GM19438 (cell line): ENCODE measurements at regions not wholly inside any gene's neighbourhood (a gene's known extent, or its start where the extent isn't known, plus 50 kb on each side); places are given as distances from the start of the nearest gene placed in this dataset.
"Not testable (repeated sequence)": the region's sequence is repeated elsewhere in the genome, so short reads cannot be mapped to it uniquely, and the experiment has no call there.

Experiments
- ATAC-seq: cut with Tn5 transposase; IDR thresholded peaks from one replicate; pipeline ENCODE4 v1.9.1; 2021; ENCODE audit warnings: low read depth; ENCODE audit not compliant: unreplicated experiment

DNA sequence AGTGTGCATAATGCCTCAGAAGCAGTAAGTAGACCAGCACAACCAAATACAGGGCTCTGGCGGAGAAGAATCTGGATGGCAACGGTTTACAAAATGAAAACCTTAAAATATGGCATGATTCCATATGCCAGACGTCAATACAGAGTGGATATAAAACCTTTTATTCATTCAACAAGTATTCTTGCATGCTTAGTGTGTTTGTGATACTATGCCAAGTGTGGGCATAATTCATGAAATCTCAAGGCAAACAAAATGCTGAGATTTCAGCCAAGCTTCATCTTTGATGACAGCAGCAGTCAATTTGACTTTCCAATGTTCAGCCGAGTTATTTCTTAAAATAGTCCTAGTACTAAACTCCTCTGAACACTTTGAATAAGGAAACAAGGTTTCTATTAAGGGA, 119.4 kb downstream of the CD24 start:
- no peak for ATAC-seq

DNA sequence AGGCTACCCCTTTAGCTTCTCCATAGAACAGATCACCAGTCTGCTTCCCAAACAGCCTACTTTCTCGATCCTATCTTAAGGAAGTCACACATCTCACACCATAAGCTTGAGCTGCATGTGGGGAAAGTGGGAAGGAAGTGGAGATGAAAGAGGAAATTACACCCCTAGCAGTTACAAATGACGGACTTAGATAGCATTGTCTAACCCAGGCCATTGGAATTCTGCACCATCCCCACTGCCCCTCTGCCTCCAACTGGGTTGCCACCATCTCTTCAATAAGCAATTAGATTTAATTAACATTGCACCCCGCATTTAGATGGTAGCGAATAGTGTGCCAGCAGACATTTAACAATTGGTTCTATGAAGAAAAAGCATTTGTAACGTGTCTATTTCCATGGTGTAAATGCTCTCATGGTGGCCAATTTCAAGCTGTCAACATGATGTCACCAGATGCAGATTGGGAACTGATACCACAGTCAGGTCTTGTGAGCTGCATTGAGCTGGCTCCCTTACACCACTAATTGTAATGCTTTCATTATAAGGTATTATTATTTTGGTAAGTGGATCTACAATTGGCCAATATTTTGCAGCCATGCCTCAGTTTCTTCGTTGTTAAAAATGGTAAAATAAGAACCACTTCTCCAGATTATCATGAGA, 124.7 kb downstream of the CD24 start:
- no peak for ATAC-seq

GRCh38 chr6:106849120-106849519, 125.4 kb downstream of the CD24 start:
- ATAC-seq, result no peak

DNA sequence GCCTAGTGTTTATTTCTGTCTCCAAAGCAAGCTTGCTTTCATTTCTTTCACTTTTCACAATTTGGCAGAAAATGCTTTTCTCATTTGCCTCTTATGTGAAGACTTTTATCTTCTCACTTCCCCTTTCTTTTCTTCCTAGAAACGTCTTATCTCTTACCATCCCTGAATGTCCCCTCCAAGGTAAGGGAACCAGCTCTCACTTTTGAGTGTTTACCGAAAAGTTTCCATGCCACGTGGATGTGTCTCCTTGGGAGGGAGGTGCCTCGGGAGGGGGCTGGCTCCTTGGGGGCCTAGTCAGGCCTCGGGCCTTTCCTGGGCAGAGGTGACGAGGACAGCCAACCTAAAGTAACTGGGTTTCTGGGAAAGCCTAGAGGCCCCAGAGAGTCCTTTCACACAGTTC, 127.4 kb downstream of the CD24 start:
- peak; percentile 63 for ATAC-seq

DNA sequence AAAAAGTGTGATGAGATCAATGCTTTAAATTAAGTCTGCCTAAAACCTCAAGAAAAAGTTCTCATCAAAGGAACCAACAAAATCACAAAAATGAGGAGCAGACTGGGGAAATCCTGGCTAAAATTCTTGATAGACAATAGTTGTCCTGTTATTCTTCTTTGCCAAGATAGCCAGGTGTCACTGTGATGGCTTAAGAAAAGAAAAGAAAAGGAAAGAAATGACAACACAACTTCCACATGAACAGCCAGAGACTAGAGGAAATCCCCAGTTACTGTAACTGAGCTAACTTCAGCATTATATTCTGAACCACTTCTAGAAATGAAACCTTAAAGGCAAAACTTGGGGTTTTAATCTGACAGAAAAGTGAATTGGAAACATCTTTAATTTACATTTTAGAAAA, 129.6 kb downstream of the CD24 start:
- ATAC-seq, result no peak

GRCh38 chr6:106832766-106833510, 141.6 kb downstream of the CD24 start:
- no peak for ATAC-seq

- ATAC-seq, result no peak
These were observed 143.6 kb downstream of the CD24 start for GRCh38 chr6:106830930-106831329.

- ATAC-seq, result no peak
These were observed 145.1 kb downstream of the CD24 start for GRCh38 chr6:106829451-106829850.

GRCh38 chr6:106827081-106827480, 147.4 kb downstream of the CD24 start:
- ATAC-seq, result no peak

DNA sequence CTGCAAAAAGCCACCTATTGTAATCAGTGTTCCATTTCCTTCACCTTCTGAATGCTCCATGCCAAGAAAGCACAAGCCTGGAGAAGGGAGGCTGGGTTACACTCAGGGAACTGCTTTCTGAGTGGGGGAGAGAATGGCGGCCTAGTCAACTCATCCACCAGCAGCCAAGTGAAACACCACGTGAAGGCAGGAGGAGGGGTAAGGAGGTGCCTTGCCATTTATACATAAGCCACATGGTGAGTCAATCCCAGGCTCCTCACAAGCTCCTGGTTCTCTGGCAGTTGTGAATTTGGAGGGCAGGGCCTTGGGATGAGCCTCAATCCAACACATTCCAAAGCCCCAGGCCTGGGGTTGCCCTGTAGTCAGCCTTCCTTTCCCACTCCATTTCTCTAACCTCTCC, 149.4 kb downstream of the CD24 start:
- ATAC-seq, result no peak

- ATAC-seq, result no peak
These were observed 150.7 kb downstream of the CD24 start for GRCh38 chr6:106823732-106824351.

GRCh38 chr6:106823058-106823457, 151.5 kb downstream of the CD24 start:
- ATAC-seq, result no peak

DNA sequence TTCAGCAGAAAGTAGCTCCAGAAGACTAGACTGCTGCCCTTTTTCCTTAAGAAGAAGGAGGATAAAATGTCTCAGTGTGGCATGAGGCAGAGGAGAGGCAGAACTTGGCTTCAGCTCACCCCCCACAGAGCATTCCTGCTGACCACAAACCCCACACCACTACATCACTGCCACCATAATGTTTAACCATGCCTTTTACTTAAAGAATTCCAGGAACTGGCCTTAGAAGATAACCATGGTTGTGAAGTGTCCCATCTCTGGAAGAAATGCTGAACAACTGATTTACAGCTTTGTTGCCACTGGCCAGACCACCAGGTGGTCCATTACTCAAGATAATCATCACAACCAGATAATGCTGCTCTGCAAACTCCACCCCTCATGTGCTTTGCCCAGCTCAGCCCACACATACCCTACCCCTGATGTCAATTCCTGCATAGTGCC, 154.1 kb downstream of the CD24 start:
- no peak for ATAC-seq

DNA sequence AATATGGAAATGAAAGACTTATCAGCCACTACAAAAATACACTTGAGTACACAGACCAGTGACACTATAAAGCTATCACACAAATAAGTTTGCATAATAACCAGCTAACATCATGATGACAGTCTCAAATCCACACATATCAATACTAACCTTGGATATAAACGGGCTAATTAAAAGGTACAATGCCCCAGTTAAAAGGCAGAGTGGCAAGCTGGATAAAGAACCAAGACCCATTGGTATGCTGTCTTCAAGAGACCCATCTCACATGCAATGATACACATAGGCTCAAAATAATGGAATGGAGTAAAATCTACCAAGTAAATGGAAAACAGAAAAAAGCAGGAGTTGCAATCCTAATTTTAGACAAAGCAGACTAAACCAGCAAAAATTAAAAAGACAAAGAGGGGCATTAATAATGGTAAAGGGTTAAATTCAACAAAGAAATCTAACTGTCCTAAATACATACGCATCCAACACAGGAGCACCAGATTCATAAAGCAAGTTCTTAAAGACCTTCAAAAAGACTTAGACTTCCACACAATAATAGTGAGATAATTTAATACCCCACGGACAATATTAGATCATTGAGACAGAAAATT, 163.3 kb downstream of the CD24 start:
- ATAC-seq, result no peak

- ATAC-seq, result no peak
These were observed 165.8 kb downstream of the CD24 start for GRCh38 chr6:106808758-106809157.

DNA sequence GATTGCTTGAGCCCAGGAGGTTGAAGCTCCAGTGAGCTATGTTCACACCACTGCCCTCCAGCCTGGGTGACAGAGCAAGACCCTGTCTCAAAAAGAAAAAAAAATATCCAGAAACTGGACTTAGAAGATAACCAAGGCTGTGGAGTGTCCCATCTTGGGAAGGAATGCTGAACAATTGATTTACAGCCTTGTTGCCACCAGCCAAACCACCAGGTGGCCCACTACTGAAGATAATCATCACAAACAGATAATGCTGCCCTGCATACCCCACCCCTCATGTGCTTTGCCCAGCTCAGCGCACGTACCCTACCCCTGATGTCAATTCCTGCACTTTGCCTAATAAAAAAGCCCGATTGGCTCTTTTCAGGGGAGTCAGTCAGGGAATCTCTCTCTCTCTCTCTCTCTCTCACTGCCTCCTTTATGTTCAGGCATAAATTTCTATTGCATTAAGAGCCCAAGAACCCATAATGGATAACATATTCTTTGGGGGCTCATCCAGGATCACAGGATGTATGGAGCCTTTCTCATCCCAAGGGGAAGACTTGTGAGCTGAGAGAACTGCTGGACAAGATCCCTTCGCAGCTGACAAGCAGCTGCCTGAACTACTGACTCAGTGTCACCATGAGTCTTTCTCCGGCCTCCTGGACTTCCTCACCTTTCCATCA, 166.4 kb downstream of the CD24 start:
- ATAC-seq, result no peak

DNA sequence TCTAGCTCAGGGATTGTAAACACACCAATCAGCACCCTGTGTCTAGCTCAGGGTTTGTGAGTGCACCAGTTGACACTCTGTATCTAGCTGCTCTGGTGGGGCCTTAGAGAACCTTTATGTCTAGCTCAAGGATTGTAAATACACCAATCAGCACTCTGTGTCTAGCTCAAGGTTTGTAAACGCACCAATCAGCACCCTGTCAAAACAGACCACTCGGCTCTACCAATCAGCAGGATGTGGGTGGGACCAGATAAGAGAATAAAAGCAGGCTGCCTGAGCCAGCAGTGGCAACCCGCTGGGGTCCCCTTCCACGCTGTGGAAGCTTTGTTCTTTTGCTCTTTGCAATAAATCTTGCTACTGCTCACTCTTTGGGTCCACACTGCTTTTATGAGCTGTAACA, 168.3 kb downstream of the CD24 start:
- ATAC-seq, result not testable (repeated sequence)

GRCh38 chr6:106805771-106806170, 168.8 kb downstream of the CD24 start:
- ATAC-seq, result no peak

- no peak for ATAC-seq
These were observed 169.9 kb downstream of the CD24 start for GRCh38 chr6:106804346-106805335.

GRCh38 chr6:106803188-106803587, 171.3 kb downstream of the CD24 start:
- no peak for ATAC-seq
